Natural killer cell treated with Interleukin-12 subunit alpha and Interleukin-12 subunit beta and Interleukin-15 and Interleukin-18, amount 100 ng/mL, for 72 hours (primary cell): ENCODE measurements at regions not wholly inside any gene's neighbourhood (a gene's known extent, or its start where the extent isn't known, plus 50 kb on each side); places are given as distances from the start of the nearest gene placed in this dataset.

Experiments used
- ATAC-seq, 2 donors: fragments of 150-1000 bp; cut with Tn5 transposase in 1 of 2; sonication (Bioruptor Pico), chemical (Tn5 transposase) in 1 of 2; 2 replicates each; pipeline ENCODE4 v1.10.0; 2021
- DNase-seq: peaks from one replicate; pipeline ENCODE4 v3.0.0; 2022; ENCODE audit warnings: low spot score
- H3K27ac Mint-ChIP-seq, 2 donors: 1 replicate in 1 of 2; 2 replicates in 1 of 2; pipeline ENCODE4 v1.8.0; 2022; ENCODE audit warnings: mixed read lengths in 2 of 2, mild to moderate bottlenecking in 1 of 2, moderate library complexity in 1 of 2
- H3K27me3 Mint-ChIP-seq, 2 donors: 1 replicate in 1 of 2; 2 replicates in 1 of 2; pipeline ENCODE4 v1.8.0; 2022; ENCODE audit warnings: mixed read lengths in 2 of 2
- H3K36me3 Mint-ChIP-seq: one replicate; pipeline ENCODE4 v1.8.0; 2022; ENCODE audit warnings: mixed read lengths
- H3K4me1 Mint-ChIP-seq, 2 donors: 1 replicate in 1 of 2; 2 replicates in 1 of 2; pipeline ENCODE4 v1.8.0; 2022; ENCODE audit warnings: low read depth in 2 of 2, mixed read lengths in 2 of 2, mild to moderate bottlenecking in 1 of 2
- H3K4me3 Mint-ChIP-seq: one replicate; pipeline ENCODE4 v1.8.0; 2022; ENCODE audit warnings: mixed read lengths
- H3K9me3 Mint-ChIP-seq: 2 replicates; pipeline ENCODE4 v1.8.0; 2022; ENCODE audit warnings: mixed read lengths

DNA sequence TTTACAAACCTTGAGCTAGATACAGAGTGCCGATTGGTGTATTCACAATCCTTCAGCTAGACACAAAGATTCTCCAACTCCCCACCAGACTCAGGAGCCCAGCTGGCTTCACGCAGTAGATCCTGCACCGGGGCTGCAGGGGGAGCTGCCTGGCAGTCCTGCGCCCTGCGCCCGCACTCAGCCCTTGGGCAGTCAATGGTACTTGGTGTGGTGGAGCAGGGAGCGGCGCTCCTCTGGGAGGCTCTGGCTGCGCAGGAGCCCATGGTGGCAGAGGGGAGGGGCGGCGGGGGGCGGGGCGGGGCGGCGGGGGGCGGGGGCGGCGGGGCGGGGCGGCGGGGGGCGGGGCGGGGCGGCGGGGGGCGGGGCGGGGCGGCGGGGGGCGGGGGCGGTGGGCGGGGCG is 923.4 kb downstream of the SOCS6 start:
- H3K4me3 Mint-ChIP-seq: no peak overlapping the region
- DNase-seq (no peak), ATAC-seq (no peak)
- H3K36me3 Mint-ChIP-seq: no peaks in the 10 kb centered on the region
- no peaks in the 10 kb centered on the region for H3K4me1 Mint-ChIP-seq
- peaks cover 3% of the 10 kb centered on the region for H3K9me3 Mint-ChIP-seq
- no peak overlapping the region for H3K27ac Mint-ChIP-seq
- H3K27me3 Mint-ChIP-seq: no peaks in the 10 kb centered on the region

DNA sequence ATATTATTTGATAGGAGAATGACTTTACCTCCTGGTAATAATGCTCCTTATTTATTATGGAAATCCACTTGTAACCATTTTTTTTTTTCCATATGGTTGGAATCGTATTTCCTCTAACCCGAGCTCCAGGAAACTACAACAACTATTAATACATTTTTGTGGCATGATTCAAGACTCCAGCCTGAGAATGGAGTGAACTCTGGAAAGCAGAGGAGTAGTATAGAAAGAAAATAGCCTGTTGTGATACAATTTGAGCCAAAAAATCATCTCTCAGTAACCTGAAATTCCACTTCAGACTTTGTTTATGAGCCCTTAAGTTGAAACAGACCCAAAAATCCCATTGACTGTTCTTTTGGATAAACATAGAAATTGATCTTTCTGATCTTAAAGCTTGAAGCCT is 921.1 kb downstream of the SOCS6 start:
- Mint-ChIP-seq H3K27ac (no peak overlapping the region), H3K4me1 (no peaks in the 10 kb centered on the region), H3K36me3 (no peaks in the 10 kb centered on the region), H3K9me3 (peaks cover 6% of the 10 kb centered on the region), H3K27me3 (no peaks in the 10 kb centered on the region), H3K4me3 (no peak overlapping the region)
- ATAC-seq (no peak), DNase-seq (no peak)

DNA sequence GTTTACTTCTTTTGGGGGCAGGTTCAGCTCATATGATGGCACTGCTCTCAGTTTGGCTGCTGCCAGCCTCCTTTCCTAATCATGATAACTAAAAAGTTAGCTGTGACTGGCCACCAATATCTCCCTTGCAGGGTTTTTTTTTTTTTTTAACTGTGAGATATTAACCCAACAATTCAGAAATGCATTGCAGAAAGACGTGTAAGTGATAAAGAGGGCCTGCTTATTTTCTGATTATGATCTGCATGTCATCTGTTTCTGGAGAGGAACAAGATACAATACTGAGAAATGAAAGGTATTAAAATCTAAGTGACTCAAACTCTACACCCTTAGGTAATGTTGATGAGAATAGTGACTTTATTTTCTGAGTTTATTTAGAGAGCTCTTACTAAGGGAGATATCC is 905.6 kb downstream of the SOCS6 start:
- Mint-ChIP-seq H3K4me1 (no peaks in the 10 kb centered on the region), H3K27ac (no peak overlapping the region), H3K9me3 (peaks cover 3% of the 10 kb centered on the region), H3K4me3 (no peak overlapping the region), H3K36me3 (no peaks in the 10 kb centered on the region), H3K27me3 (no peaks in the 10 kb centered on the region)
- DNase-seq (no peak), ATAC-seq (no peak)

DNA sequence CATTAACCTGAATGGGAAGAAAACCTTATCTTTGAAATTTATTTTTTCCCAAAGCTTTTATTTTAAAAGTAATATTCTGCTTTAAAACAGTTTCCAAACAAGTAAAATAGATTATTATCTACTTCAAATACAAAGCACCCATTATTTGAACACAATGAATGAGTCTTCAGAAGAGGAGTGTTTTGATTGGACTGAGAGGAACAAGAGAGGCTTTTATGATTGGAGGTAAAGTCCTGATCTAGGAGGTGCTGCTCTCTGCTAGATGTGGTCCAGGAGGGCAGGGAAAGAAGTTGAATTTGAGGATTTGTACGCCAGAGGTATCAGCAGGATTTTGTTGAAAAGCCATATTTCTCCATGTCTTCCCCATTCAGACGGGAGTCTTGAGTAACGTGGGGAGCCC is 900.7 kb downstream of the SOCS6 start:
- ATAC-seq: no peak

DNA sequence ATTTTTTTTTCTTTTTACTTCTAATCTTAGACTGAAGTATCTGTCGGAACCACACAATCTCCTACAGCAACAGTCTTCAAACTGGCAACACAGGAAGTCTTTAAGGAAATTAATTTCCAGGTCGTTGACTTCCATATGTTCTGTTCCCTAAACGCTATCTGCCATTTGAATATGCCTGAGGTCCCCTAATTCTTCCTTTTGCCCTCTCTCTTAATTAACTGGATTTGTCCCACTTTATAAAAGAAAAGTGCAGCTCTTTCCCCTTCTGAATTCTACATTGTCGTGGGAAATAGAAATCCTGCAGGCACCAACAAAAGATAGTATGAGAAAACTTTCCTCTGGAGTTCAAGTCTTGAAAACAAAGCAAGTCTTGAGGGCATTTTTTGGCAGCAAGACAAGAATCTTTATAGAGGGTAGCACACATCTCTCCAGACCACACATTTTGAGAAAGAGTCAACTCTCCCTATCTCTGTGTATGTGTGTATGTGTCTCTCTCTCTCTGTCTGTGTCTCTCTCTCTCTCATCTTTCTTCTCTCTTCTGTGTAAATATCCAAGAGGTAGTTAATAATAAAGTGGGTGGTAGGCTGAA is 879.8 kb downstream of the SOCS6 start:
- no peaks in the 10 kb centered on the region for H3K27me3 Mint-ChIP-seq
- no peak for ATAC-seq

More for the DNA sequence above, 900.7 kb downstream of the SOCS6 start:
- no peaks in the 10 kb centered on the region for H3K4me1 Mint-ChIP-seq
- DNase-seq: no peak
- H3K27ac Mint-ChIP-seq: no peak overlapping the region
- H3K36me3 Mint-ChIP-seq: no peaks in the 10 kb centered on the region
- H3K9me3 Mint-ChIP-seq: peaks cover 3% of the 10 kb centered on the region
- H3K4me3 Mint-ChIP-seq: no peak overlapping the region
- H3K27me3 Mint-ChIP-seq: no peaks in the 10 kb centered on the region

DNA sequence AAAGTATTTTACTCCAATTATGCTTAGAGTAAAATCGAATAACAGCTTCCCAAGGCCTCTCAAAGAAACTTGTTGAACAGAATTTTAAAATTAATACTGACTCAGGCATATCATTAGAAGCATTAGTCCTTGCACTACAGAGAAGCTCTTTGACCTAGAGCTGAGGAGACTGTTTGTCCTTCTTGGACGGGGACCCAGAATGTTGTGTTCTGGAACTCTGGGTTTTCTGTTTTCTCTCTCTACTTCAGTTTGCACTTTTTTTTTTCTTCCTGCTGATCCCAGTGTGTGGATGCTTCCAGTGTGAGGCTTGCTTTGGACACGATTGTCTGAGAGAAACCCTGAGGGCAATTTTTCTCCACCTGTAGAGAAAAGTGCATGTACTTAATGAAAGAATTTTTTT is 847.6 kb downstream of the SOCS6 start:
- Mint-ChIP-seq H3K27me3 (no peaks in the 10 kb centered on the region), H3K27ac (no peak overlapping the region), H3K4me1 (no peaks in the 10 kb centered on the region), H3K4me3 (no peak overlapping the region), H3K9me3 (peaks cover 19% of the 10 kb centered on the region), H3K36me3 (peaks cover 6% of the 10 kb centered on the region)
- DNase-seq: no peak
- ATAC-seq: no peak

More for the DNA sequence above, 879.8 kb downstream of the SOCS6 start:
- H3K4me3 Mint-ChIP-seq: no peak overlapping the region
- H3K9me3 Mint-ChIP-seq: peaks cover 11% of the 10 kb centered on the region
- no peak overlapping the region for H3K27ac Mint-ChIP-seq
- no peaks in the 10 kb centered on the region for H3K36me3 Mint-ChIP-seq
- no peaks in the 10 kb centered on the region for H3K4me1 Mint-ChIP-seq
- DNase-seq: no peak

DNA sequence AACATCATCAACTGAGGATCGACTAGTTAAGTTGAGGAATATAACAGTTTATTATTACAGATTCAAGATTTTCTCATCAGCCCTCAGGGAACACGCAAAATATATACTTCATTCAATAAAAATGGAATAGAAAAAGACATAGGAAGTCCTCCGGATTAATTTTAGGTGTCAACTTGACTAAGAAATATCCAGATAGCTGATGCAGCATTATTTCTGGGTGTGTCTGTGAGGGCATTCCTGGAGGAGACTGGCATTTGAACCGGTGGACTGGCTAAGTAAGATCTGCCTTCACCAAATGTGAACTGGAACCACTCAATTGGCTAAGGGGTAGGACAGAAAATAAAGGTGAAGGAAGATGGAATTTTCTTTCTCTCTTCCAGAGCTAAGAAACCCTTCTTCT is 845.3 kb downstream of the SOCS6 start:
- DNase-seq: no peak
- H3K4me1 Mint-ChIP-seq: no peaks in the 10 kb centered on the region
- H3K4me3 Mint-ChIP-seq: no peak overlapping the region
- H3K9me3 Mint-ChIP-seq: peaks cover 16% of the 10 kb centered on the region
- ATAC-seq: no peak
- peaks cover 8% of the 10 kb centered on the region for H3K36me3 Mint-ChIP-seq
- H3K27me3 Mint-ChIP-seq: no peaks in the 10 kb centered on the region
- H3K27ac Mint-ChIP-seq: no peak overlapping the region

DNA sequence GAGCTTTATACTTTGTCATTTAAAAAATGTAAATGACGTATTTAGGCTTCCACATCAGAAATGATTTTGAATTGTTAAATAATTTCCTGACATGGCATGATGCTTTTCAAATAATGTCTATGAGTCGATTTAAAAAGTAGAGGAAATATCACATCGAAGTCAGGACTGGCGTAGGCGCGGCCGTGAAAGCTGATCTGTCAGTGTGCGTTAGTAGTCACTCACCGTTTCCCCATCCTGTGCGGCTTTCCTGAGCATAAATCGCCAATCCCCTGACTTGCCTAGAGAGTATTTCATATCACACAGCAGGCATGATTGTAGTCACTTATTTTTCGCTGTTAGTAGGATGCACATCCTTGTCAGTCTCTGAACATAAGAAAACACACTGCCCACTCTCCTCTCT is 843.1 kb downstream of the SOCS6 start:
- Mint-ChIP-seq H3K4me3 (no peak overlapping the region), H3K36me3 (peaks cover 8% of the 10 kb centered on the region), H3K27ac (no peak overlapping the region), H3K9me3 (peaks cover 18% of the 10 kb centered on the region), H3K4me1 (no peaks in the 10 kb centered on the region), H3K27me3 (no peaks in the 10 kb centered on the region)
- ATAC-seq: no peak
- DNase-seq: no peak

DNA sequence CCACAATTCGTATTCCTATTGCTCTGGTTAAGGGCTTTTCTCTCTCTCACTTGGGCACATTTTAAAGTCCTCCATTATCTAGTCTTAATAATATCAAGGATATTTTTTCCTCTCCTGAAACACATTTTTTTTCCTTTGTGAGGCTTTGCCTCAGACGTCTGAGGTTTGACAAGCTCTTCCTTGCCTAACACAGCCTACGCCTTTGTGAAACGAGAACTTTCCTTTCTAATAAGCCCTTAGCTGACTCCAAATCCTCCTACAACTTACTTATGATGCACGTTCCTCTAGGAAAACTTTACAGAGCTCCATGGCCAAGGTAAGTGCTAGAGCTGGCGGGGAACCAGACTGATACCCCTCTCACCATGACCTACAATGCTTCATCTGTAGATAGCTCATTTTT is 841.5 kb downstream of the SOCS6 start:
- DNase-seq: no peak
- no peak overlapping the region for H3K27ac Mint-ChIP-seq
- no peak for ATAC-seq
- no peak overlapping the region for H3K4me3 Mint-ChIP-seq
- no peaks in the 10 kb centered on the region for H3K27me3 Mint-ChIP-seq
- no peaks in the 10 kb centered on the region for H3K4me1 Mint-ChIP-seq
- H3K9me3 Mint-ChIP-seq: peaks cover 22% of the 10 kb centered on the region
- H3K36me3 Mint-ChIP-seq: peaks cover 8% of the 10 kb centered on the region

DNA sequence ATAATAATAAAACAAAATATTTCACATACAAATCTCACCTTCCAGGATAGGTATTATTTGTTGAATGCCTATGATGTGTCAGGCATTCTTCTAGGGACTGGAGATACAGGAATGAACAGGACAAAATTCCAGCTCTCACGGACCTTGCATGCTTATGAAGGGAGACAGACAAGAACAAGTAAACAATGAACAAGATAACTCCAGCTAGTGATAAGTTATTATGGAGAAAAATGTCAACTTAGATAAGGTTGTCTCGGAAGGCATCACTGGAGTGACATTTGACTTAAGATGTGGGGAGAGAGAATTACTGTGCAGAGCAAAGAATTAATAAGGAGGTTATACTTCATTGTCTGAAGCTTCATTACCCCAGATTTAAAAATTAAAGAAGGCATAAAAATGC is 836.7 kb downstream of the SOCS6 start:
- ATAC-seq (no peak), DNase-seq (no peak)
- Mint-ChIP-seq H3K4me3 (no peak overlapping the region), H3K4me1 (no peaks in the 10 kb centered on the region), H3K27ac (no peak overlapping the region), H3K36me3 (peaks cover 8% of the 10 kb centered on the region), H3K9me3 (peaks cover 33% of the 10 kb centered on the region), H3K27me3 (no peaks in the 10 kb centered on the region)

DNA sequence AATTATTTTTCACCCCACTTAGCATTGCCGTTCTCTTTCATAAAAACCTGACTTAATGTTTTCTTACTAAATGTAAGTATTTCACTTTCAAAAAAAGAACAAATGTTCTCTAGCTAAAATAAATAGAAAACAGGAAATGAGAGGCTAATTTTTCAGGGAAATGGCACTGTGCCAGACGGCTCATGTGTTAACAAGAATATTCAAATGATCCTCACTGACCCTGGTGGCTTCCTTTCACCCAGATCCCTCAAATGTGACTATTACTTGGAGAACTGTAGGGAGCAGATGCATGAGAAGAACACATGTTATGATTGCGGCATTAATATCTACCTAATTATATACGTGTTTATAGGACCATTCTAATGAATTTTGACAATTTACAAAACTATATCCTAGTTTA is 827.7 kb downstream of the SOCS6 start:
- no peaks in the 10 kb centered on the region for H3K36me3 Mint-ChIP-seq
- H3K9me3 Mint-ChIP-seq: peaks cover 10% of the 10 kb centered on the region
- no peak overlapping the region for H3K27ac Mint-ChIP-seq
- no peak overlapping the region for H3K4me3 Mint-ChIP-seq
- DNase-seq: no peak
- H3K27me3 Mint-ChIP-seq: no peaks in the 10 kb centered on the region
- no peaks in the 10 kb centered on the region for H3K4me1 Mint-ChIP-seq
- ATAC-seq: no peak

DNA sequence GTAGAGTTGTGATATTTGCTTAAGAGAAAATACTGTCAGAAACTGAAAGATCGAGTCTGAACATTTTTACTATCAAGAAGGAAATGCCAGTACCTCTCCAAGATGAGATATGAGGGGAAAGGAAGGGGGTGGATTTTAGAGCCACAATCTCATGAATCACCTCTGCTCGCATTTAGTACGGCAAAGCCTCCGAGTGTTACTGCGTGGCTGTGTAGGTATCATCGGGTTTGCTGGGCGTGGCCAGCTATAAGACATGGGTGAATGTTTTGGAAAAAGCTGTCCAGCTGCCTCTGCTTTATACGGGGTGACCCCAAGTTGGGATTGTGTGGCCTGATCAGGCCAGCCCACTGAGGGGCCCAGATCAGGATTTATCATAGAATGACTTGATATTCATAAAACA is 826.4 kb downstream of the SOCS6 start:
- H3K27ac Mint-ChIP-seq: no peak overlapping the region
- H3K27me3 Mint-ChIP-seq: no peaks in the 10 kb centered on the region
- H3K4me1 Mint-ChIP-seq: no peaks in the 10 kb centered on the region
- DNase-seq (no peak), ATAC-seq (no peak)
- H3K9me3 Mint-ChIP-seq: peaks cover 6% of the 10 kb centered on the region
- H3K36me3 Mint-ChIP-seq: no peaks in the 10 kb centered on the region
- no peak overlapping the region for H3K4me3 Mint-ChIP-seq

DNA sequence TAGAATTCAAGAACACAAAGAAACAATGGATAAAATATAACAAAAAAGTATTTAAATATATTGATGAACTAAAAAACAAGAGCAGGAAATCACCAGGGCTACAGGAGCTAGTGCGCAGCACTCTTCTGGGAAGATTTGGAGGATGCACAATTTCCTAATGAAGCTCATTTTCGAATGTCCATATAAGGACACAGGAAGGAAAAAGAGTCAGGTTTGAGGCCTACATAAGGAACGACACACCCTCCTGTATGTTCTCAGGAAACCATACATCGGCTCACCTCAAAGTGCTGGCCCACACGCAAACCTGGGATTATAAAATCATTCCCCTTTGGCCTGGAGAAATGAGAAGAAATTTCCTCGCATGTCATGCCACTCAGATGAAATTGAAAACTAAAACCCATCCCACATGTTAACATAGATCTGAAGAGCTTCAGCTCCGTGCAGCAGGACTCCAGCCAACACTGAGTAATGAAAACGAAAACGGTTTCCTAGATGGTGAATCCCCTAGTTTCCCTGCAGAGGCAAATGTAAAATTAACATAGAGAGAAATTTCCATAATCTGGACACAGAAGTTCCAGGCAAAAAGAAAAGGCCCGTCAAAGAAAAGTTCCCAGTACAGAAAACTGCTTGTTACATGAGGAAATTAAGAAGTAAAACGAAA is 825.8 kb downstream of the SOCS6 start:
- Mint-ChIP-seq H3K27me3 (no peaks in the 10 kb centered on the region), H3K27ac (no peak overlapping the region), H3K36me3 (no peaks in the 10 kb centered on the region), H3K4me1 (no peaks in the 10 kb centered on the region), H3K4me3 (no peak overlapping the region), H3K9me3 (peaks cover 6% of the 10 kb centered on the region)
- ATAC-seq: no peak
- DNase-seq: no peak

DNA sequence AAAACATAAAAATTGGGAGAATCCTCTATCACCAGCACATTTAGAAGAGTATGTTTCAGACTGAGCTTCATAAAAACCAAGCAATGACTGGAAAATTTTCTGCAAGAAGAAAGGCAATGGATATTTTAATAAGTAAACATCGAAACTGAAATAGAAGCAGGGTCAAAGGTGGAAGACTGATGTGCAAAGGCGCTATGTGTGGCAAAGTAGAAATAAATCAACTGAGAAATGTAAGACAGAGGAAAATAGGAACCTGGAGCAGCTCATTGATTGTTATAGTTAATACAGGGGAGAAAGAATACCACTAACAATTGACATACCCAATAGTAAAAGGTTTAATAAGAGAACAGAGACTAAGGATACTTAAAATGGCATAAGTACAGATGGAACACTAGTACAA is 818.4 kb downstream of the SOCS6 start:
- Mint-ChIP-seq H3K4me3 (no peak overlapping the region), H3K4me1 (no peaks in the 10 kb centered on the region), H3K36me3 (peaks cover 6% of the 10 kb centered on the region), H3K27me3 (no peaks in the 10 kb centered on the region), H3K9me3 (no peaks in the 10 kb centered on the region), H3K27ac (no peak overlapping the region)
- ATAC-seq: no peak
- no peak for DNase-seq

DNA sequence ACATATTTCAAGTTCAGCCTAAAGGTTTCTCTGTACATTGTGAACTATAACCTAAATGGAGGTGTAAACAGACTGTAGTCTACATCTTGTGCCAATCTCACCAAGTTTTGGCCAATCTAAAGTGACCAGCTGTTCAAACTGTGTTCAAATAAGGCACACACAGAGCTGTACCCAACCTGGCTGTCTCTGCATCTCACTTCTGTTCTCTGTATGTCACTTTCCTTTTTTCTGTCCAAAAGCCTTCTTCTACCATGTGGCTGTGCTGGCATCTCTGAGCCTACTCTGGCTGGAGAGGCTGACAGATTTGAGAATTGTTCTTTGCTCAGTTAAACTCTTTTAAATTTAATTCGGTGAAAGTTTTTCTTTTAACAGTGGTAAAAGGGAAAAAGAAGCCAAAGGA is 817.9 kb downstream of the SOCS6 start:
- Mint-ChIP-seq H3K27ac (no peak overlapping the region), H3K27me3 (no peaks in the 10 kb centered on the region), H3K4me1 (no peaks in the 10 kb centered on the region), H3K4me3 (no peak overlapping the region), H3K36me3 (peaks cover 6% of the 10 kb centered on the region), H3K9me3 (no peaks in the 10 kb centered on the region)
- ATAC-seq (no peak), DNase-seq (no peak)
